NOMO-1 (cell line): ENCODE measurements at regions not wholly inside any gene's neighbourhood (a gene's known extent, or its start where the extent isn't known, plus 50 kb on each side); places are given as distances from the start of the nearest gene placed in this dataset.
A peak's percentile ranks its signal among the peaks of the same experiment; 100 is the strongest.
"Not testable (repeated sequence)": the region's sequence is repeated elsewhere in the genome, so short reads cannot be mapped to it uniquely, and the experiment has no call there.

Source experiments
- DNase-seq, 2 experiments: peaks; one replicate each; lab custom pipeline; 2025; ENCODE audit not compliant: unreplicated experiment in 2 of 2; lab: John Stamatoyannopoulos, UW

DNA sequence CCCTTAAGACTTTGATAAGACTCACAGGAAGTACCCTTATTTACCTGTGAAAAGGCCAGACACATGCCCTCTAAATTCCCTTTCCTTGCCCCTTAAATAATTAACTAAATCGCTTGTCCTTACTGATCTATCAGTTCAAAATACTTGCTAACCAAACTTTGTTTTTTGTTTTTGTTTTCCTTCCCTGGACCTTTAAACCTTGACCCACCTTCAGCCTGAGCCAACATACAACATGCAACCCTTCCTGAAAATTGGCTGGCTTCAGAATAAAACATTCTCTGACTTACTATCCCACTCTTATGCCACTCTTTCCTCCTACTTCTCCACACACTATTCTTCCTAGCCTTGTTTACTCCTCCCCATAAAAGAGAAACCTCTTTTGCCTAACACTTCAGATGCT, 448.1 kb upstream of the TRAM1L1 start:
- DNase-seq = no peak

DNA sequence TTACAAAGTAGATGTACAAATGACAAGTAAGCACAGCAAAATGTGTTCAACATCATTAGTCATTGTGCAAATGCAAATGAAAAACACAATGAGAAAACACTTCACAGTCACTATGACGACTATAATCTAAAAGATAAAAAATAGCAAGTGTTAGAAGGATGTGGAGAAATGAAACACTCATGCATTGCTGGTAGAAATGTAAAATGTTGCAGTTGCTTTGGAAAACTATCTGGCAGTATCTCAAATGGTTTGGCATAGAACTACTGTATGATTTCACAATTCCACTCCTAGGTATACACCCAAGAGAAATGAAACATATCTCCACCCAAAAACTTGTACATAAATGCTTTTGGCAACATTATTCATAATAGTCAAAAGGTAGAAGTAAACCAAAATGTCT, 459.7 kb upstream of the TRAM1L1 start:
- DNase-seq = no peak

DNA sequence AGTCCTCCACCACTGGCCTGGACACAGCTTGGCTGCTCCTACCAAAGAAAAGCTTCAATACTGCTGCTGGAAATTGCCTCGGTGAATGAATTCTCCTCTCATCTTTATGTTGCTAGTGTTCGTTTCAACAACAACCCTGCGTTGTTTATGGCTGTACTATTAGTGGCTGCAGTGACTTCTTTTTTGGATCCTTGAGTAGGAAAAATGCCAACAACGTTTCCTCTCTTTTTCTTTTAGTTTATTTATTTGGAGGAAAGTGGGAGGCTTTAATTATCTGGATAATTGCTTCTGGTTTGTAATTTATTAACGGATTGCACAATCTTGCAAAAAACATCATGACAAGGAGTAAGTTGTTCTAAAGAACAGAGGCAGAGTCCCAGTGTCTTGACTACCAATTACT, 464.1 kb upstream of the TRAM1L1 start:
- DNase-seq = no peak

DNA sequence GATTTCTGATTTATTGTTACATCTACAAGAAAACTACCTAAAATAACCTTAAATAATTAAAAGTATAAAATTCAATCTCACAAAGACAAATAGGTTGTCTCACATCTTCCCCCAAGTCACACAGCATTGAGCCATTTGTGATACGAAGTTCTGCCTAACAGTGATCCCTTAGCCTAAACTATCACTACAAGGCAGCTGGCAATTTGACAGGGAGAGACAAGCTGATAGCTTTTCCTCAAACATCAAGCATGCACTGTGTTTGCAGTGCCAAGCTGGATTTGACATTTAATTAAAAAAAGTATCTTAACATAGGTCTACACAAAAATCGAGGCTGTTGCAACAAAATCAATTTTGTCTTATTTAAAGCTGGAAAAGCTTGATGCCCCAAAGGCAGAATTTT, 464.7 kb upstream of the TRAM1L1 start:
- DNase-seq = no peak

DNA sequence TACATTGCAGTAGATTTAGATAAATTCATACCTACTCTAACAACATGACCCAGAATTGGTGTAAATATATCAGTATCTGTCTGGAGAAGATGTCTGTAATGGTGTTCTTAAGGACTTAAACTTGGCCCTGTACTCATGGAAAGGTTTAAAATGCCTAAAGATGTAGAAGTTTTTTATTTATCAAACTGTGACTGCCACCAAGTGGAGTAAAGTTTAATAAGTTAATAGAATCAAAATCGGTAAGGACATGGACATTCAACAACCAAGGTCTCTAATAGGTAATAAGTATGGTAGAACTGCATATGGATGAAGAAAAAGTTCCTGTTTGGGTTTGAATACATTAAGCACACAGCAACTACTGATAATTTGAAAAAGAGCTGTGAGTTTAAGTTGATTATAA, 474.0 kb upstream of the NDST3 start:
- no peak for DNase-seq

DNA sequence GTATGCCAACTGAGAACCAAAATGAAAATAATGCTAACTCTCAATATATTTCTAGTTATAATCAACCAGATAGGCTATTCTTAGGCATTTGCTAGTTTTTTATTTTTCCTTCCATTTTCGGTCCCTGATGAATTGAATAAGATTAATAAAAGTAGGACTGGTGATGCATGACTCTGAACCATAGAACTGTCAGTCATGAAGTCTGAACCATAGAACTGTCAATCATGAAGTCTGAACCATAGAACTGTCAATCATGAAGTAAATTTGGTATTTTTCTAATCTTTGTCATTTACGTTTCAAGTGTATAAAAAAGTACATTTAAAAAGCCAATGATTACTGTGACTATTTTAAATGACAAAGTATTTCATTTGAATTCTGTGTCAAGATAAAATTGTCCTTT, 460.2 kb upstream of the NDST3 start:
- DNase-seq = no peak

DNA sequence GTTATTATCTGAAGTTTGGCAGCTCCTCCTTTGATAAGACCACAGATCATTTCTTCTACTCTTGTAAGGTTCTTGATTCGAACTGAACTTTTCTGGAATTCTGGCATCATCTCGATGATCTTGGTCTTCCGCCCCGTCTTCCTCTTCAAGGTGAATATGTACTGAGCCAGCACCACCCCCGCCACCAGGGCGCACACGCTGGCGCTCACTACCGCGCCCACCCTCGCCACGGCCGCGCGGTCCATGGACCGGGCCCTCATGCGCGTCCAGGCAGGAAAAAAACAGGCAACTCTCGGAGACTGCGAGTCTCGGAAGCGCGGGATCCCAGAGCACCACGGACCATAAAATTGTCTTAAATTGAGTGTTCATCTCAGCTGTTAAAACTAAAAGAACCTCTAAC, 458.4 kb upstream of the NDST3 start:
- DNase-seq = no peak

DNA sequence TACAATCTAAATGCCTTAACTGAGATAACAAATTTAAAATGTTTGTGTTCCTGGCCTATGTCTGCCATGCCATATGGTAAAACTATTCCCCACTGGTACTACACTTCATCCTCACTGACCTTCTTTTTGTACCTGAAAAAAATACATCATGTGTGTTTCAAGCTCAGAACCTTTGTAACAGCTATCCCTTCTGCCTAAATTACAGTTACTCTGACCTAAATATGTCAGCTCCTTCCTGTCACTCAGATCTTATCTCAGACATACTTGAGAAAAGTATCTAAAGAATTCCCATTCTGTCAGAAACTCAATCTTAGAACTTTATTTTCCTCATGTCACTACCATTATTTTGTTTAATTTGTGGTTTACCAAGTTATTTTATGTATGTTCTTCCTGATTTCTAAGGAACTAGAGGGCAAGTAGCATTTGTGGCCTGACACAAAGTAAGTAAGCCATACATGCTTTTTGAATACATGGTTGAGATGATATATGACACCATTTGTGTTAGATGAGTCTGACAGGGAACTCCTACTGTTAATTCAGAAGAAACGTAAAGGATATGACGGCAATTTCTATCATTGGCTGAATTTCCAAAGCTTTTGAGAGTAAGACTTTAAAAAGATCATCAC, 456.5 kb upstream of the NDST3 start:
- DNase-seq = no peak

DNA sequence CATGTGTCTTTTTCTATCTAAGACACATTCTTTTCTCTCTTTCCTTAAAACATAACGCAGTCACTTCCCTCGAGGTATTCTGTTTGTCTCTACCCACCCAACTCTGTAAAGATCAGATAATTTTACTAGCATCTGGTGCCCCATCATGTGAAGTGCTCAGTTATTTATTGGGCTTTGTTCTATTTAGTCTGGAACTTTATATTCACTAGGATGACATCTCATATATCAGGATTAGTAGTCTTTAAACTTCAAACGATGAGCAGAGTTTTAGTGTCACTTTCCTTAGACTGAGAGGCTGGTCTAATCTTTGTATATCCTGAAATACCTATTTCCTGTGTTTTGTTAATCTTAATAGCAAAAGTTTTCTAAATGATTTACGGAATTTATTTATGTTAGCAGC, 445.5 kb upstream of the NDST3 start:
- DNase-seq = no peak

DNA sequence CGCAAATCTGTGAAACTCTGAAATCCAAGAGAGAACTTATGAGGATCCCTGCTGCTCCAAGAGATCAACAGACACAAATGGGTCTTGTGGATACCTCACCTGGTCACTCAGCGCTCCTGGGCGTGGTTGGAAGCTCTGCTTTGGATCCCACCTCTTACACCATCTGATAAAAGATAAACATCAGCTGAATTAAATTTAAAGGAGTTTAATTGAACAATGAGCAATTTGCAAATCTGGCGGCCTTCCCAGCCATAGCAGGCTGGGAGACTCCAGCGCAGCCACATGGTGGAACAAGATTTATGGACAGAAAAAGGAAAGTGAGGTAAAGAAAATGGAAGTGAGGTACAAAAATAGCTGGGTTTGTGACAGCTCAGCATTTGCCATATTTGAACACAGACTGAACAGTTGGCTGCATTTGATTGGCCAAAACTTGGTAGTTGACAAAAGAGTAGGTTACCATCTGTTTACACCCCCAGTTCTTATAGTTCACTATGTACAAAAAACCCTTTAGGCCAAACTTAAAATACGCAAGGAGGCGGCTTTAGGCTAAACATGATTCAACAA, 437.3 kb upstream of the NDST3 start:
- no peak for DNase-seq

DNA sequence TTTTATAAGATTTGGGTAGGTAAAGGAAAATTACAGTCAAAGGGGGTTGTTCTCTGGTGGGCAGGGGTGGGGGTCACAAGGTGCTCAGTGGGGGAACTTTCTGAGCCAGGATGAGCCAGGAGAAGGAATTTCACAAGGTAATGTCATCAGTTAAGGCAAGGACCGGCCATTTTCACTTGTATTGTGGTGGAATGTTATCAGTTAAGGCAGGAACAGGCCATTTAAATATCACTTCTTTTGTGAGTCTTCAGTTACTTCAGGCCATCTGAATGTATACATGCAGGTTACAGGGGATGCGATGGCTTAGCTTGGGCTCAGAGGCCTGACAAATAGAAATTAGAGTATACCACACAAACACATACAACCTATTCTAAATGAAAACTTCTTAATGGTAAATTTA, 434.9 kb upstream of the NDST3 start:
- DNase-seq = not testable (repeated sequence)

DNA sequence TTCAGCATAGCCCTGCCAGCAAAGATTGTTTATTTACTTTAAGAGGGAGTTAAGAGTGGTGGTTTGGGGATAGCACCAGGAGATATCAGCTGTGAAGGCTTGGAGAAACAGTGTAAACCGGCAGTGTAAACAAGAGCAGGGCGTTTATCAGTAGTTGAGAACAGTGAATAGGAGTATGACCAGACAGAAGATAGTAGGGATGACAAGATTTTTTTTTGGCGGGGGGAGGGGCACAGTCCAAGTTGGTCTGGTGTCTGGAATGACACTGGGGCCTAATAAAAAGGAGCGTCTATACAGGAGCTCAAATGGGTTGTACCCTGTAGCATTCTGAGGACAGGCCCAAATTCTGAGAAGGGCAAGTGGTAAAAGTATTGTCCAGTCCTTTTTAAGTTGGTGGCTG, 433.4 kb upstream of the NDST3 start:
- not testable (repeated sequence) for DNase-seq

DNA sequence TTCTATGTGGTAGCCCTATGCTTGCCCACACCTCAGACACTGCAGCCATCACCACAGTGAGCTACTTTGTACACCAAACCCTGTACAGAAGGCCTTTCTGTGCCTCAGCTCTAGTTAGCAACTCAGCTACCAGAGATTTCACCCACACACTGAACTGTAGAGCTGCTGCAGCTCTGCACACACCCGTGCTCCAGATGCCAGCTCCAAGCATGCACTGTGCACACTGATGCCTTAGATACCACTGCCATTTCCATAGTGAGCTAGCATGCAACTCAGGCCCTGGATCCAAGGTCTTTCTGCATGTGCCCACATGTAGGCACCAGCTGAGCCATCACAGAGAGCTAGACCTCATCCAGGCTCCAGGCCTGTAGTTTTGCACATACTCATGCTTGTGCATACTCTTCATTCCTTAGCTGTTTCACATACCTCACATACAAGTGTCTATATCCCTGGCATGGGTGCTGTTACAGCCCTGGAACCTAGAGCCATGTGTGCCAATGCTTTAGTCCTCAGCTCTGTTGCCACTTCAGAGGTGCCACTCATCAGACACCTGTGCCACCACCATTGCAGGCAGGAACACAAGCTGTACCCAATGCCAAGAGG, 423.5 kb upstream of the NDST3 start:
- no peak for DNase-seq

DNA sequence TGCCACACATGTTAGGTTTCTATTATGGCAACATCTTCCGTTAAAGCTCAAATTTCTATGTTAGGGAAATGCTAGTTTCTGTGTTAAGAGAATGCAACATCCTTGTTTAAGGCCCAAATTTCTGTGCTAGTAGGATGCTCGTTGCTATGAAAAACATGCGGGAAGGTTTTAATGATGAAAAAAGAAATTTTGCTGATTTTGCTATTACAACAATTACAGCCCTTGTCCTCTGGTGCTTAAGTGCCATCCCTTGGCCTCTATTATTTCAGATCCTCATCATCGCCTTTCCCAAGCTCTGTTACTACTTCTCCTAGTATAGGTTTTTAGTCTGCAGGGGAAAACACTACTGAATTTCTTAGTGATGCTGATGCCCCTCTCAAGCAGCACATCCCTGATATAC, 412.6 kb upstream of the NDST3 start:
- no peak for DNase-seq

DNA sequence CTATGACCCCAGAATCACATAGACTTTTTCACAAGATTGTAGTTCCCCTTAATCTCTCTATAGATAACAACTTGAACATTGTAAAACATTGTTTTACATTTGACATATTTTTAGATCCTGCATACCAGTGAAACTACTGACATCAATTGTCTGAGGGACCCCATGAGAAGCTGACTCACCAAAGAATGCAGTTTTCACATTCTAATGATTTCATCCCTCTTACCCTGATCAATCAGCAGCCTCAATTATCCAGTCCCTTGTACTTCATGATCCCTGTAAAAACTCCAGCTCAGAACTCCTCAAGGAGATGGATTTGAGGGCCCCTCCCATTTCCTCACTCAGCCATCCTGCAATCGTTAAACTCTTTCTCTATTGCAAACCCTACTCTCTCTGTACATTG, 411.0 kb upstream of the NDST3 start:
- DNase-seq = no peak

DNA sequence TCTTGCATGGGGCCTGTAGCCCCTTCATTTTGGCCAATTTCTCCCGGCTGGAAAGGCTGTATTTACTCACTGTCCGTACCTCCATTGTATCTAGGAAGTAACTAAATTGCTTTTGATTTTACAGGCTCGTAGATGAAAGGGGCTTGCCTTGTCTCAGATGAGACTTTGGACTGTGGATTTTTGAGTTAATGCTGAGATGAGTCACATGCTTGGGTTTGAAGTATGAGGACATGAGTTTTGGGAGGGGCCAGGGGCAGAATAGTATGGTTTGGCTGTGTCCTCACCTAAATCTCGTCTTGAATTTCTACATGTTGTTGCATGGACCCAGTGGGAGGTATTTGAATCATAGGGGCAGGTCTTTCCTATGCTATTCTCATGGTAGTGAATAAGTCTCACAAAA, 407.6 kb upstream of the NDST3 start:
- DNase-seq = no peak

DNA sequence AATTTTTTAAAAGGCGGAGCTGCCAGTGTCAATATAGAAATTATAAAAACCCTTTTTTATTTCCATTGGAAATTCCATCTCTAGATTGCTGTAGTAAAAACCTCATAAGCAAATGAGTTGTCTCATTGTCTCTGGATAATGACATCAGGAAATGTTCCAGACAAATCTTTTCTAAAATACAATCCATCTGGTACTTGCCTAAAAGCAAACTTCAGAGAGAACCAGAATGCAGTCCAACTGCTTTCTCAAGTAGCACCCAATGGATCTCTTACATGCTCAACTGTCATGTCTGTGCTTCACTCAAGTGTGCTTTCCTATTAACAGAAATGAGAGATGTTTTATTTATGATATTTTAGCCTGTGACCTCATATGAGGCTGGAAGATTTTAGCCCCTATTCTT, 399.6 kb upstream of the NDST3 start:
- DNase-seq = no peak

DNA sequence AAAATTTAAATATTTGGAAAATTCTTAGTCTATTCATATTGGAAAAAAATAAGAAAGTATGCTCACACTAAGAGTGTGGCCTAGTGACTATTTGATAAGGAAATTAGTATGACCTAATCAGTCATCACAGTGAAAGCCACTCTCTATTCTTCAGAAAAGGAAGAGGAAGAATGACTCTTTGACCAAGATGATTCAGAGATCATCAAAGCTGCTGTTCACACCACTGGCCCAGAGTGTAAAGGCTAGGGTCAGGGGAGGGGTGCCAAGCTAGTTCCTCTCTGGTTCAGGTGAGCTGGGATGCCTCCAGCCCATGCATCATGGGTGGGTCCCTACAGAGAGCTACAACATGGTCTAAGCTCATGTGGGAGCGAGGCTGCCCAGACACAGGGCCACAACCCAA, 396.9 kb upstream of the NDST3 start:
- DNase-seq = no peak

DNA sequence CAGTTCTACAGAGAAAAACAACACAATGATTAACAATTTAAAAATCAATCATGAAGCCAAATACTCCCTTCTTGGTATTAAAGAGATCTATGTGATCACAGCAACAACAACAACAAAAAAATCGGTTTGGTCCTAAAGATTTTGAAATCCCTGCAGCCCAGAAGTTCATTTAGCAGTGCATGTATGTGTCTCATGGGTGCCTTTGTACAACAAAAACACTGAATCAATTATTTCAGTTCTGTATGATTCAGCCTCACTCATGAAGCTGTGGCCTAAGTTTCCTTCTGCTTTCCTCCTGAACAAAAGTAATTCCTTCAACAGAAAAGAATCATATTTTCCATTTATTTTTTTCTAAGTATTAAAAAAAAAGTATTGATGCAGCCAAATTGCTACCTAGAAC, 393.4 kb upstream of the NDST3 start:
- peak in 1 of 2 experiments; percentile 1 for DNase-seq

DNA sequence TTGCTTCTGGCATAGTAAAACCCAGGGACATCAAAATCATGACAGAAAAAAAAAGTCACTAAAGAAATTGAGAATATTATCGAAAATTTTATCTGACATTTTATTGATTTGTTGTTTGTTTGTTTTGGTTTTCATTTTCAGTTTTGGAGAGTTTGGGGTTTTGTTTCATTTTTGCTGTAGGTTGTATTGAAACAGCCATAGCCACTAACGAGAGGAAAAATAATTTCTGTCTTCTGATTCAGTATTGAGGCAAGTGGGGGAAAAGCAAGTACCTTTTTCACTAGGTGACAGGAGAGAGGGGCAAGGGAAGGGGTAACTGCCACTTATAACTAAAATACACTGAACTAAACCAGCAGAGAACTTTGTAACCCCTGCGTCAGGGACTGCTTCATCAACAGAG, 392.8 kb upstream of the NDST3 start:
- DNase-seq = no peak

DNA sequence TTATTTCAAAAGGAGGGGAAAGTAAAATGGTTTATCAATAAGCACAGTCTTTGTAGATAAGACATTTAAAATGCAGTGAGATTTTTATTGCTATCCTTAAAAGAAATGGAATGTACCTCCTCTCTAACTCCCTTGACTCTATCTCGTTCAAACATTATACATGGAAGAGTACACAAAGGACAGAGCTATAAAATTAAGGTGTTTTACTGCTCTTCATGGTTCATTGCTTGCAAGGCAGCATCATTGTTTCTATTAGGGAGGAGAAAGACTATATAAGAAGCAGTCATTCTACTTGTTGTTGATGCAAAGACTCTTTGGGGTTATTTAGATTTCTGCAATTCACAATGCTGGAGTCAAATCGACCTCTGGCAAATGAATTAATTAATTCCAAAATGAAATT, 380.2 kb upstream of the NDST3 start:
- no peak for DNase-seq

DNA sequence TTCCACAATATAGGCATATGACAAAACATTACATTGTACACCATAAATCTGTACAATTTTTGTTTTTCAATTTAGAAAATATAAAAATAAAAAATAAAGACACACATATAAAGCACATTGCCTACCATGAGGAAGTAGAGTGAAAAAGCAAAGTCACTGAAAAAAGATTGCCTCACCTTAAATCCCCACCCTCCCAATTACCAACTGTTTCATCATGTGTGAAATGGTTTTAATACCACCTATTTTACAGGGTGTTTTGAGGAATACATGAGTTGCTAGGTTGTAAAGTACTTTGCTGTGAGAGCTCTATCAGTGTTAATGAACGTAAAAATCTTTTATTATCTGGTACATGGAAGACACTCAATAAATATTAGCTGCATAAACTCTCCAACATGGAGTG, 373.6 kb upstream of the NDST3 start:
- peak; percentile 59 to 71 for DNase-seq
